NCI-H2196 treated with DMSO at 0.1 percent for 48 hours (cell line): ENCODE measurements at regions not wholly inside any gene's neighbourhood (a gene's known extent, or its start where the extent isn't known, plus 50 kb on each side); places are given as distances from the start of the nearest gene placed in this dataset.
"Not testable (repeated sequence)": the region's sequence is repeated elsewhere in the genome, so short reads cannot be mapped to it uniquely, and the experiment has no call there.

Source experiments
- DNase-seq: peaks from one replicate; lab custom pipeline; 2025; ENCODE audit not compliant: unreplicated experiment; lab: John Stamatoyannopoulos, UW

DNA sequence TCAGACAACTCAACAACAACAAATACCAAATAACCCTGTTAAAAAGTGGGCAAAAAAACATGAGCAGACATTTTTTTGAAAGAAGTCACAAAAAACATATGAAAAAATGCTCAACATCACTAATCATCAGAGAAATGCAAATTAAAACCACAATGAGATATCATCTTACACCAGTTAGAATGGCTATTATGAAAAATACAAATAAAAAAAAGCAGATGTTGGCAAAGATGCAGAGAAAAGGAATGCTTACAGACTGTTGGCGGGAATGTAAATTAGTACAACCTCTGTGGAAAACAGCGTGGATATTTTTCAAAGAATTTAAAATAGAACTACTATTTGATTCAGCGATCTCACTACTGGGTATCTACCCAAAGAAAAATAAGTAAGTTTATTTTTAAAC, 114.0 kb downstream of the SLC38A4 start:
- no peak for DNase-seq

DNA sequence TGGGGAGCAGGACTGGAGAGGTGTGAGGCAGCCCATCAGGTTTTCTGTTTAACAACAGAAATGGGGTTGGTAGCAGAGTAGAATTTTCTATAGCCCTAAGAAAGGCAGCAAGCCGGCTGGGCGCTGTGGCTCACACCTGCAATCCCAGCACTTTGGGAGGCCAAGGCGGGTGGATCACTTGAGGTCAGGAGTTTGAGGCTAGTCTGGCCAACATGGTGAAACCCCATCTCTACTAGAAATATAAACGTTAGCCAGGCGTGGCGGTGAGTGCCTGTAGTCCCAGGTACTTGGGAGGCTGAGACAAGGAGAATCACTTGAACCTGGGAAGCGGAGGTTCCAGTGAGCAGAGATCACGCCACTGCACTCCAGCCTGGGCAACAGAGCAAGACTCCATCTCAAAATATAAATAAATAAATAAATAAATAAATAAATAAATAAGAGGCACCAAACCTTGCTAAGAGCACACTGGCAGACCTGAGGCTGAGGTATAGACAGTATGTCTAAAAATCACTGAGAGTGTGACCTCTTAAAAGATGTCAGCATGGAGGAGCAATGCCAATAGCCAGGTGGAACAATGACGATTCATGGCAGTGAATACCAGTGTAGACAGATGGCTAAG, 115.6 kb downstream of the SLC38A4 start:
- no peak for DNase-seq

DNA sequence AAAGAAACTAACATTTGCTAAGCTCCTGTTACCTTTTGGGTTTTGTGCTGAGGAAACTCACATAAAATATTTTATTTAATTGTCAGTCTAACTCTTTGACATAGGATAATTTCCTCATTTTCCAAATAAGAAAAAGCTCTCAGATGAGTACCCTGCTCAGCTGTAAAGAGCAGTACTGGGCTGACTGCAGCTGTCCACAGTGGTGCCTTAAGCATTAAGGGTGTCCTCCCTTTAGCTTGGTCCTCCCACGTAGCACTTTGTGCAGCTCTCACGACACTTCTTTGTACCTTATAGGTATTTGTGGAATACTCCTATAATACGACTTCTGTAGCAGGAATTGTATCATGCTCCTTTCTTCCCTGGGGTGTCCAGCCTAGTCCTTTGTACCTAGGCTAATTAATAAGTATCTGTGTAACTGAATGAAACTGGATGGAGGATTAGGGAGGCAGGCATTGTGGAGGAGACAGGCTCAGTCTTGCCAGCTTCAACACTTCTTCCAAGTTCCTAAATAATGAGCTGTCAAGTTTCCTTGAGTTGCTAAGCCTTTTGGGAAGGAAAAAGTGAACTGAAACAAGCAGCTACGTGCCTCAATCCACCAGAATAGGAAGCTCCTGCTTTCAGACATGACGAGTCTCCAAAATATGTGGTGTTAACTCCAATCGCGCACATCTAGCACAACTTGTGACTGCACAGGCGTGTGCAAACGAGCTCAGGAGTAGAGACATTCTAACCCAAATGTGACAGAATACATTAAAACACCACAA, 123.0 kb downstream of the SLC38A4 start:
- no peak for DNase-seq

GRCh38 chr12:46701356-46701755, 124.4 kb downstream of the SLC38A4 start:
- DNase-seq: no peak

DNA sequence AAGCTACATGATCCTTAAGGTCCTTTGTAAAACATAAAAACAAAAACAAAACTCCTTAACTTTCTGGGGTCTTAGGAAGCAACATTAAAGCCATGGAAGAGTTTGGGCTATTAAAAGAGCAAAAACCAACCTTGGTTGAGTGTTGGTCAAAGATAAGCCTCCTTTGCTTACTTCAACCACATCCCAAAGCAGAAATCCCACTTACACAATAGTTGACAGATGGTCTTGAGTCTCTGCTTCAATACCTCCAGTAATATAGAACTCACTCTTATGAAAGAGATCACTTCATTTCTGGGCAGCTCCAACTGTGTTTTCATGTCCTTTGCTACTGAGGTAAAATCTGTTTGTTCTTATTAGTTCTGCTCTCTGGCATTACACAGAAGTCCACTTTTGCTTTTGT, 125.8 kb downstream of the SLC38A4 start:
- no peak for DNase-seq

GRCh38 chr12:46698003-46698402, 127.8 kb downstream of the SLC38A4 start:
- no peak for DNase-seq

- no peak for DNase-seq
Observed at GRCh38 chr12:46693518-46693917, 132.3 kb downstream of the SLC38A4 start.

DNA sequence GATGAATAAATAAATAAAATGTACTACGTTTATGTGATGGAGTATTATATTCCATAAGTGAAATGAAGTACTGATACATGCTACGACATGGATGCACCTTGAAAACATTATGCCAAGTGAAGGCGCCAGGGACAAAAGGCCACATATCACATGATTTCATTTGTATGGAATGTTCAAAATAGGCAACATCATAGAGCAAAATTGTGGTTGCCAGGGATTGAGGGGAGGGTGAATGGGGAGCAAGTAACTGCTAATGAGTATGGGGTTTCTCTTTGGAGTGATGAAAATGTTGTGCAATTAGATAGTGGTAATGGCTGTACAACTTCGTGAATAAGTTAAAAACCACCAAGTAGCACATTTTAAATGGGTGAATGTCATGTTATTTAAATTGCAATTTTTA, 132.8 kb downstream of the SLC38A4 start:
- DNase-seq: no peak

DNA sequence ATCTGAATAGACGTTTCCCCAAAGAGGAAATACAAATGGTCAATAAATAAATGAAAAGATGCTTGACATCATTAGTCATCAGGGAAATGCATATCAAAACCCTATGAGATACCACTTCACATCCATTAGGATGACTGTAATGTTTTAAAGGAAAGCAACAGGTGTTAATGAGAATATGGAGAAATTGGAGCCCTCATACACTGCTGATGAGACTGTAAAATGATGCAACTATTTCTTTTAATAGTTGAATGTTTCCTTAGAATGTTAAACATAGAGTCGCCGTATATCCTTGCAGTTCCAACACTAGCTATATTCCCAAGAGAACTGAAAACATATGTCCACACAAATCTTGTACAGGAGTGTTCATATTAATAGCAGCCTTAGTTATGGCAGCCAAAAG, 133.2 kb downstream of the SLC38A4 start:
- DNase-seq: no peak

DNA sequence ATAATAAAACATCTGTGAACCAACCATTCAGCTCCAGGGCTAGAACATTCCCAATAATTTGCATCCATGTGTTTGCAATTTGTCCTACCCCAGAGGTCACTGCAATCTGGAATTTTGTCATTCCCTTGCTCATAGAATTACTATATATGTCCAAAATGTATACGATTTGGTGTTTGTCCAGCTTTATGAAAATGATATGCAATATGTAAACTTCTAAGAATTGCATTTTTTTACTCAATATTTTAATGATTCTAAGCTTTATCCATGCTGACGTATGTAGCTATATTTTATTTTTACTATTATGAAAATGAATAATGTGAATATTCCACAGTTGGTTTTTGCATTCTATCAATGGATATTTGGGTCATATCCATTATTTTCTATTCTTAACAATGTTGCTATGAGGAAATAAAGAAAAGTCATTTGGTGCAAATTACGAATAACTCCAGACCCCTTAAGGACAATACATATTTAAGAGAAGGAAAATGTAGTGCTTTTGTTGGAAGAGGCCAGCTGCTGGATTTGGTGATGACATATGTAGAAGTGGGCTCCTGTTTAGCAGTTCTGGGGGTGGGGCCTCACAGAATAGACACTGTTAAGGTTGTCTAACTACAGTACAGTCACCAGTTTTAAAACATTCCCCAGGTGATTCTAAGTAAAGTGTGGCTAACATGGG, 139.4 kb downstream of the SLC38A4 start:
- no peak for DNase-seq

- not testable (repeated sequence) for DNase-seq
Observed at GRCh38 chr12:46684243-46684642, 141.6 kb downstream of the SLC38A4 start.

- DNase-seq: no peak
Observed at GRCh38 chr12:46682148-46682547, 143.6 kb downstream of the SLC38A4 start.

DNA sequence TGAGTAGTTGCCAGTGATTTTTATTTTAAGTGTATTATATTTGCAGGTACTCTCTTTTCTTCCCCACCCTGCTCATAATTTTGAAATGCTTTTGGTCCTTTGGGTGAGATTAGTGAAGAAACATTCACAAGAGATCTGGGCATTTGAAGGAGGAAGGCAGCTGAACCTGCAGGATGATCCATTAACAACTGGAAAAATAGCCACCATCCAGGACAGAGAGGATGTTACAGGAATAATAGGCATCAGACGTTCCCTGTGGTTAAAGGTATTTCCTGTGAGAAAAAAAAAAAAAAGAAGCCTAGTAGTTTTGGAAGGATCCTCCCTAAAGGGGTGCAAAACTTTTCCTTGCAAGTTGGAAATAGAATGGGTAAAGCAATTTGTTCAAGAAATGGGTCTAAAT, 145.3 kb downstream of the SLC38A4 start:
- no peak for DNase-seq

- DNase-seq: no peak
Observed at GRCh38 chr12:46679754-46680153, 146.0 kb downstream of the SLC38A4 start.

DNA sequence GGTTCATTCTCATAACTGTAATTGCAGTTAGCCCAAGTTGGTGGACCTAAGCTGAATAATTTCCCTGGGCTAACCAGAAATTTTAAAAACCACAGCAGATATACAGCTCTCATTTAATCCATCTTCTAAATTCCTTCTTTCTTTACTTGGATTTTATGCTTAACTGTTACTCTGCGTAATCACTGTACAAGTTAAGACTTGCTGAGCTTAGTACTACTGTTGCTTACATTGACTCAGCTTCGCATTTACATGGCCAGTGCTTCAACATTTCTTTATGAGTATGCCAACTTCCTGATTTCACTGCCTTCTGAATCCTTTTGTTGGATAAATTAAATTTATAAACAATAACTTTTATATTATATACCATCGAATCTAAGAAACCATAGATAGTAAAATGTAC, 147.4 kb downstream of the SLC38A4 start:
- no peak for DNase-seq

DNA sequence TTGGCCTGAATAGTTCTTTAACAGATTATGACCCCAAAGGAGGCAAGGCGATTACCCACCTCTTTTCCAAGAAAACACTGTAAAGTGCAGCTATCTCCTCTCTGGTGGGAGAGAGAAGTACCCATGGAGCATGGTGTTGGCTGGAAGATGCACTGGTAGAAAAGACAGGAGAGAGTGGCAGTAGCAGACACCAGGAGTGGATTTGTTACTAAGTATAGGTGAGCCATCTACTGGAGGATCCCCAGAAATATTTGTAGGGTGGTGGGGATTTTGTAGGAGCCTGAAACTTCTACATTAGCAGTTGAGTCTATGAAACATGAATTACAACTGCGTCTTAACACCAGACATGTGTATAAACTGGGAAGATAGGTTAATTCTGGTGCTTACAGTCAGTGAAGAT, 148.0 kb downstream of the SLC38A4 start:
- DNase-seq: peak; percentile 5

DNA sequence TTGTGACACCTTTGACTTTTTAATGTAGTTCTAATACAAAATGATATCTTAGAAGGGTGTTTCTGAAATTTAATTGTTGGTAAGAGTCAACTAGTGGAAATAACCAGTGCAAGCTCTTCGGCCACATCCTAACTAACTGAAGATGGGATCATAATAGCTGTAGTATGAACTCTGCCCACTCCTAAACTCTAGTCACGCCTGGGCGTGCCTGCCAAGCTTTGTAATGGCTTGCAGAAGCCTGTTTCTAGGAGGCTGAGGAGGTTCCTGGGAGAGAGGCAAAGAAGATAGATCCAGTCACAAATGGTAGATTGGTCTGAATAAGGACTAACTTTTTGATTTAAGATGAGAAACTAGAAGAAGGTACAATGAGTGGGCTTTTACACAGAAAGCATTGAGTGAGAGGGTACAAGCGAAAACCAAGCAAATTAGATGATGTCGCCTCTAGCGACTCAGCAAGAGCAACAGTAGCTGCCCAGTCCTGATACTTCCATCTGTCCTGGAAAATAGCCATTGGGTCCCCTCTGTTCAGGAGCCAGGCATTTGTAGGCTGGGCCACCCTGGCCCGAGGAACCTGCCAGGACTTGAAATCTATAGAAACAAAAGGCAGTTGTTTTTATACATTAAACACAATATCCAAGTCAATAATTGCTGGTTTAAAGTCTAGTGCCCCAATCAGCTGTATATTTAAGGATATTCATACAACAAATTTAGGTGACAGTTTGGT, 148.8 kb downstream of the SLC38A4 start:
- DNase-seq: no peak

- no peak for DNase-seq
Observed at GRCh38 chr12:46676396-46676795, 149.4 kb downstream of the SLC38A4 start.

DNA sequence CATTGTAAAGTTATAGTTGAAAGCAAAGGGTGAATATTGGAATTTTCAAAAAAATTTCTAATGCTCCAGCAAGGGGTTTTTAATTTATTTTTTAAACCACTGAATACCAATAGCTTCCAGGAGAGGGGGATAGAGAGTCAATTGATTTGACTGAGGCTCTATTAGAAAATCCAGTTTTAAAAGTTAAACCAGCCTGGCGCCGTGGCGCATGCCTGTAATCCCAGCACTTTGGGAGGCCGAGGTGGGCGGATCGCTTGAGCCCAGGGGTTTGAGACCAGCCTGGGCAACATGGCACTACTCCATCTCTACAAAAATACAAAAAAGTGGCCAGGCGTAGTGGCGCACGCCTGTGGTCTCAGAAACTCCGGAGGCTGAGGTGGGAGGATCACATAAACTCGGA, 150.1 kb downstream of the SLC38A4 start:
- DNase-seq: no peak

GRCh38 chr12:46674800-46675199, 151.0 kb downstream of the SLC38A4 start:
- DNase-seq: no peak

DNA sequence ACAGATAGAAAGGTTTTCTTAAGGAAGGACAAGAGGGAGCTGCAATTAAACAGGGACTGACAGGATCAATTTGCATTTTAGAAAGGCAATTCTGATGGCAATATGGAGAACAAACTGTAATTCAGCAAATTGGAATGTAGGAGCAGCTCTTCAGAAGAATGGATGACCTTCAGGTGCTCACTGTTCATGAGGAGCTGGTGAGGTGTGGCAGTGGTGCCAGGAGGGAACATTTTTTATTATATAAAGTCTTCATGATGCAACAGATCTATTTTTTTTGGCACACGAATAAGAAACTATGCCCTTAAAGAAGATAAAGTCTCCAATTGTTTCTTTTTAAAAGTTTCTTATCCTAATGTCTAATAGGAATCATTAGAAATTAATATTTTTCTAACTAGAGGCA, 151.7 kb downstream of the SLC38A4 start:
- no peak for DNase-seq

DNA sequence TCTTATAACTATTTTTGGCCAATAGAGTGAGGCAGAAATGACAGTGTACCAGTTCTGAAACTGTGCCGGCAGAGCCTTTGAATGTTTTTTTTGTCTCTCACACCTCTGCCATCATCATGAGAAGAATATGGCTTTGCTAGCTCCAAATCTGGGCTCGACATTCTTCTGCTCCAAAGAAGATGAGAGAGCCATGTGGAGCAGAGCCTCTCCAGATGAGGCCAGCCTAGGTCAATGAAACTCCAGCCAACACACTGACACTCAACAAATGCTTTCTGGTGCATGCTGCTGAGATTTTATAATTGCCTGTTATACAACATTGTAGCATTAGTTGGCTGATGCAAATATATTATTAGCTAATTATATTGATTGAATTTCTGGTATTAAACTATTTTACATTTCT, 154.7 kb downstream of the SLC38A4 start:
- DNase-seq: no peak
